ENCODE measurements at regions not wholly inside any gene's neighbourhood (a gene's known extent, or its start where the extent isn't known, plus 50 kb on each side); places are given as distances from the start of the nearest gene placed in this dataset.
A peak's percentile ranks its signal among the peaks of the same experiment; 100 is the strongest.
"Not testable (repeated sequence)": the region's sequence is repeated elsewhere in the genome, so short reads cannot be mapped to it uniquely, and the experiment has no call there.

- DNase-seq, result not testable (repeated sequence)
These were observed 276.5 kb downstream of the CD109 start for GRCh38 chr6:73972518-73972917.

DNA sequence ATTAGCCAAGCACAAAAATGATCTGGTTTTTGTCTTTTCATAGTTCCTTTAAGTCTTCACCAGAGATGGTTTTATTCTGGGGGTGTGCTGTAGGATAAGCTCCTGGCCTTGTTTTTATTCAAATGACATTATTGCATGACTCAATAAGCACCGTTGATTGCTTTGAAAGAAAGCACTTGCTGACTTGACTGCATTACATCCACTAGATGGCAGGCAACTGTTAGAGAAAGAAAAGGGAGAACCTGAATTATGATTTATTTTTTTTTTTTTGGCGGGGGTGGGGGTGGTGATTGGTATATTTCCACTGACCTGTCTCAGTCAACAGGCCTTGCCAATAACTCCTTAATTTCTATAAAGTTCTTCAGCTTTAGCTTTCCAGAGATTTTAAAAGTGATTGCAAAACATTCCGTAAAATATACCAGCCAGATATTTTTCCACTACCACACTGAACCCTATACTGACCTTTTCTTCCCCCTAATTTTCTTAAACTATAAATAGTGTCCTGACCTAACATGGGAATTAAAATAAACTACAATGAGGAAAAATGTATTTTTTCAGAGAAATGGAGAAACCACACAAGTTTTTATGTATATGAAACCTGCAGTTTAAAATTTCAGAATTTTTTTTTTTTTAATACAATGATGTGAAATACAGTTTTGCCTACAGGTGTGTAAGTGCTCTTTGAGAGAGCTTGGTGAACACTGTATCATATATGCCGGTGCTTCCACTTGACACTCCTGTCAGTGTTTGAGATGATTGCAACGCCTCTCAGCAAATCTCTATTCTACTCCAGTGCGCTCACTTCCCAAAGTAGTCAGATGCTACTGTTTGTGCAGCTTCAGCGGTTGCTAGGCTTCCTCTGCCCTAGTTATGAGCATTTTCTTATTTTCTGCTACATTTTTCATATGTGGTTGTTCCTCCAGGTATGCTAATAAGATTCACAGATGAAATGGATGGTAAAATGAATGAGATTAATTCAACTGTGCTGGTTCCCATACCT lies 274.3 kb downstream of the CD109 start:
- DNase-seq, result peak; percentile 40

DNA sequence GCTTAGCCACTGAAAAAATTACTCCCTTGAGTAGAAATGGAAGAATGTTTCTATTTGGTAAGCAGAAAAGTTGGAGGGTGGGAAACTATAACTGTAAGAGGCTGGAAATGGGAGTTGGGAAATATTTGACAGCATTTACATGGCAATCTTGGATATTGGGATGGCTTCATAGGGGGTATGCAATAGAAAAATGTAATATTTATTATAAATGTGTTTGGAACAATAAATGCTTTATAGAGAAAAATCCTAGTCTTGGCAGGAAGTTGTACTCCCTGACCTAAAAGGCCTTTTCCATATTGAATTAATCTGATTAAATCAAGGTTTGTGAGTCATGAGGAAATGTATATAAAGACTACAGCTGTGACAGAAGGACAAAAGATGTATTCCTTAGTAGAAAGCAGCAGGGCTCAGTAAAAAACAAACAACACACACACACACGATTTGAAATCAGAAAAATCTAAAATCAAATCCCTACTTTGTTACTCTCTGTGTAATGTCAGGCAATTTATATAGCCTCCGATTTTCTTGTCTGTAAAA lies 272.3 kb downstream of the CD109 start:
- no peak for DNase-seq

DNA sequence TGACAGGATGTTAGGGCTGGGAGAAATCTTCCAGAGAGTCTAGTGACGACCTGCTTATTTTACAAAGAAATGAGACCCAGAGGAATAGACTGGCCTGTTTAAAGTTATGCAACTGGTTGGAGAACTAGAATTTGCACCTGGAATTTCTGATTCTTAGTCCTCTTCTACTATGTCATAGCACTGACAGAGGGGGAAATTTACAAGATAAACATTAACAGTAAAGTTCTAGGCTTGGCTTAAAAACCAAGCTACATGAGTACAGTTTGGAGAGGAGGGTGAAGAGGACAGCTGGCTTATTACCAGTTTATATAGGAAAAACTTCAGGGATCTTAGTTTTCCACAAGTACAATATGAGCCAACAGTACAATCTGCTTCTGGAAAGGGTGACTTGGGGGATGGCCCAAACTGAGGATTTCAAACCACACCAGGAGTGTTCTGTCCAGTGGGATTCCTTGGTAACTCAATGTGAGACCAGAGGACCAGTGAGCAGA lies 269.6 kb downstream of the CD109 start:
- no peak for DNase-seq

- DNase-seq, result no peak
These were observed 268.3 kb downstream of the CD109 start for GRCh38 chr6:73964241-73964854.

- no peak for DNase-seq
These were observed 266.9 kb downstream of the CD109 start for GRCh38 chr6:73962884-73963283.

GRCh38 chr6:73956305-73956704 lies 260.3 kb downstream of the CD109 start:
- no peak for DNase-seq

- DNase-seq, result no peak
These were observed 259.8 kb downstream of the CD109 start for GRCh38 chr6:73955800-73956199.

GRCh38 chr6:73954881-73955280 lies 258.9 kb downstream of the CD109 start:
- no peak for DNase-seq

DNA sequence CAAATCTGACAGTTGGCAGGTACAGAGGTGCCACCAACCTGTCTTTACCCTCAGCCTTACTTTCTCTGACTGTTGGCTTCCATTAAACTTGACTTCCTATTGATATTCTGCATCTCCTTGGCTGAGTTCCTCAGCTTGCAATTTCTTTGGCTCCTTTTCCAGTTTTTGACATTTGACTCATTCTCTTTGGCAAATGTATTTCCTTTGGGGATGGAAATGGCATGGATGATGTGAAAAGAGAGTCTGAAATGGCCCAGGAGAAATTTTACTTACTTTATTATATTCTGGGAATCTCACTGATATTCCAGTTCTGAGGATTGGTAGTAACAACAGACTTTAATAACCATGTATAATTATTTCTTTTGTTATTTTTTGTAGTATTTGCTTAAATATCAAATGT lies 255.2 kb downstream of the CD109 start:
- no peak for DNase-seq

DNA sequence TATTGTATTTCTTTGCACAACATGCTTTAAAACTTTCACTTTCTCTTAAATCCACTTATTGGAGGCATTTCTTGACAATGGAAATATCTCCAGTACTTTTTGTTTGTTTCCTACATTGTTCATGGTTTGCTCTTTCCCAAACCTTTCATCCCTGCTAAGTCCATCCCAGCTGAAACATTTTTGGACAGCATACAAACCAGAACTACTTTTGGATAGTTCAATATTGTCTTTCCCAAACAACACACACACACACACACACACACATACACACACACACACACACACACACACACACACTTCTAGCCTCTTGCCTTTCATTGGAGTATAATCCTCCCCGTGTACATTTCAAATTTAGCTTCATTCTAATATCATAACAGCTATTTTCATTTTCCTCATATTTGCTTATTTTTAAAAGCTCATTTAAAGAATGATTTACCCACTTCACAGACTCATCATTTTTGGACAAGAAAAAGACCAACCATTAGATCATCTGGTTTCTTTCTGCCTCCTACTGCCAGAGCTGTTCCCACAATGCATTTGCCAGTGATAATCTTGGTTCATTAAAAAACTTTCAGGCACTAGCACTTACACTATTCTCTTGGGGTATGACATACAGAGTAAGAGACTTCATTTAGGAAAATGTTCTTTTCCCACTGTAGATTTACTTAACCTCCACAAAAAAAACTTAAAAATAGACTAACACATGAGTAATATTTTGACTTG lies 248.1 kb downstream of the CD109 start:
- no peak for DNase-seq

GRCh38 chr6:73943411-73943810 lies 247.4 kb downstream of the CD109 start:
- DNase-seq, result no peak

DNA sequence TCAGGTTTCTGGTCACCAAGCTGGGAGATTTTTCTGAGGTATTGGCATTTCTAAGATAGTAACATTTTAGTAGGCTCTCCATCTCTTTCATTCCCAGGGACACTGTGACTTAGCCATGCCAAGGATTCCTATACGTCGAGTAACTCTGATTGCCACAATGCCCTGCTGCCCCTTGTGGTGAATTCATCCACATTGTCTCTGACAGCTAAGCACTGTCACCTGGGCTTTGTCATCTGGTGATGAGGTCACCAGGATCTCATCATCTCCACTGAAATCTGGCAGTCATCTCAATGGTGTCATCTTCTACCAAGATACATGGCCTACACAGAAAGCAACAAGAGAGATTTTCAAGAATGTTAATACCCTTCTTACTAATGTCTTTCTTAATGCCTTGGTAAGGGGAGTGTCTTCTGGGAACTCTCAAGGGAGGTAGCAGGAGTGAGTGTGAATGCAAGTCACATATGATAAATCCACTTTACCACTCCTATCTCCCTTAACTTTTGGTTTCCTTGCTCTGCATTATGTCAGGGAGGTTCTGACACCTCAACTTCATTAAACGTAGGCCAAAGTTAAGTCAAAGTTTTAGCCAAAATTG lies 246.7 kb downstream of the CD109 start:
- DNase-seq, result no peak

DNA sequence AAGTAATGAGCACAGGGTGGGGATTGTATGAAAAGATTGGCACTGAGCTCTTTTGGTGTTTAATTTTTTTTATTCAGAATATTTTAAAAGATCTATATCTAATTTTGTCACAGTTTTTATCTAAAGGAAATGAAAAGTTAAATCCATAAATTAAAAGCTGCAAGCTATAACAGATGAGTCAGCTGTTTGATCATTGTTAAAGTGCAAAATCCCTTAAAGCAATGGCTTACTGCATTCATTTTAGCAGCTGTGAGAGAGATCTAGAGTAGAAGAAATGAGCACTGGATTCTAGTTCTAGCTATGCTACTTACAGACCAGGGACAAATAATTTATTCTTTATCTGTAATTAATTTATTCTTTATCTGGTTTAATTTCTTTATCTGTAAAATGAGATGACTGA lies 245.9 kb downstream of the CD109 start:
- DNase-seq, result no peak

- DNase-seq, result no peak
These were observed 241.8 kb downstream of the CD109 start for GRCh38 chr6:73937805-73938204.

DNA sequence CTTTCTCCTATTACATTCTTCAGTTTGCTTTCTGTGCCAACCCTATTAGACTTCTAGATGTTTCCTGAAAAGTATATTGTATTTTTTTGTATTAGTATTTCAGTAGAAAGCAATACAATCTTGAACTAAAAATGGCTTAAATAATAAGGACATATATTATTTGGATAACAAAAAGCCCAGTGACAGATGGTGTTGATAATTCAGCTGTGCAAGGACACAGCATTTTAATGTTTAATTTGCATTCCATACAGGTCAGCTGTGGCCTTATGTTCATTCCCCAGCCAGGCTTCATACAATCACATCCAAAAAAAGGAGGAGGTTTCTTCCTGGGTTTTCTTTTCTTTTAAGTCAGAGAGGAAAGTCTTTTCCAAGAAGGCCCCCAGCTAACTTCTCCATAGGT lies 236.9 kb downstream of the CD109 start:
- no peak for DNase-seq

DNA sequence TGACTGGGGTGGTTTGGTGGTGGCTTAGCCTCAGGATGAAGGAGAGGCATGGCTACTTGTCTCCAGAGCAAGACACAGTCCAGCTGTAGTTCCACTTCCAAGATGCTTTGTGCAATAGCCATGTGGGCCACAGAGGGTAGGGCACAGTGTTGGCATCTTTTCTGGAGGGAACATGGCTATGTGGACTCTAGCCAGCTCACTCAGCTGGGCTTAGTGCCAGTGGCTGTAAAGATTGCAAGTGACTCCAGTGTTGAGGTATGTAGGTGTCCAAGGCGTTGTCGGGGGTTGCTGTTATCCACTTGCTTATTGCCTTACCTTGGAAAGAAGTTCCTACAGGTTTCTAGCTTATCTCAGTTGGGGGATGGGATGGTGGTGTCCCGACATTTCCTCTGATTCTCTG lies 233.4 kb downstream of the CD109 start:
- DNase-seq, result no peak

DNA sequence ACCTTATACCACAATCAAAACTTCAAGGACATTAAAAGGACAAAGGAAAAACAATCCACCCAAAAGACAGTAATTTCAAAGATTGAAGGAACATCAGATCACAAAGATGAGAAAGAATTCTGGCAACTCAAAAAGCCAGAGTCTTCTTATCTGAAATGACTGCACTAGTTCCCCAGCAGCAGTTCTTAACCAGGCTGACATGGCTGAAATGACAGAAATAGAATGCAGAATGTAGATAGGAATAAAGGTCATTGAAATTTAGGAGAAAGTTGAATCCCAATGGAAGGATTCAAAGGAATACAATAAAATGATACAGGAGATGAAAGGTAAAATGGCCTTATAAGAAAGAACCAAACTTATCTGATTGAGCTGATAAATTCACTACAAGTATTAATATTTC lies 231.4 kb downstream of the CD109 start:
- no peak for DNase-seq

GRCh38 chr6:73925703-73926102 lies 229.7 kb downstream of the CD109 start:
- not testable (repeated sequence) for DNase-seq

GRCh38 chr6:73923905-73924485 lies 228.0 kb downstream of the CD109 start:
- no peak for DNase-seq

DNA sequence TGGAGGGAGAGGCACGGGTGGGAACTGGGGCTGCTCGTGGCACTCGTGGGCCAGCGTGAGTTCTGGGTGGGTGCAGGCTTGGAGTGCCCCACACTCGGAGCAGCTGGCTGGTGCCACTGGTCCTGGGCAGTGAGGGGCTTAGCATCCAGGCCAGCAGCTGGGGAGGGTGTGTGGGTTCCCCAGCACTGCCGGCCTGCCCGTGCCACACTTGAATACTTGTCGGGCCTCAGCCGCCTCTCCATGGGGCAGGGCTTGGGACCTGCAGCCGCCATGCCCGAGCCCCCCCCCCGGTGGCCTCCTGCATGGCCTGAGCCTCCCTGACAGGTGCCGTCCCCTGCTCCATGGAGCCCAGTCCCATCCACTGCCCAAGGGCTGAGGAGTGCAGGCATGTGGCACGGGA lies 207.2 kb downstream of the CD109 start:
- DNase-seq, result no peak

- DNase-seq, result no peak
These were observed 206.0 kb downstream of the CD109 start for GRCh38 chr6:73901986-73902385.
